Endothelial cell of umbilical vein (primary cell): ENCODE measurements at regions not wholly inside any gene's neighbourhood (a gene's known extent, or its start where the extent isn't known, plus 50 kb on each side); places are given as distances from the start of the nearest gene placed in this dataset.
"Not testable (repeated sequence)": the region's sequence is repeated elsewhere in the genome, so short reads cannot be mapped to it uniquely, and the experiment has no call there.

Experiments
- BruUV-seq: library from RNA; stranded (reverse); fragments of 400-500 nt; replicated peaks from 2 replicates; lab custom pipeline; 2021; lab: Mats Ljungman, UMichigan
- CTCF ChIA-PET: fragments of 300-600, 350-600 bp; sonication (Branson Sonifier 250); formaldehyde crosslinking; loops from one replicate; lab custom pipeline; 2021; ENCODE audit warnings: antibody characterized with exemption, inconsistent platforms; lab: Charles Lee
- POLR2A ChIA-PET: fragments of 300-600, 350-600 bp; sonication (Branson Sonifier 250); formaldehyde crosslinking; loops from one replicate; lab custom pipeline; 2021; ENCODE audit warnings: antibody characterized with exemption, inconsistent platforms; lab: Charles Lee
- DNase-seq: peaks from one replicate; pipeline ENCODE4 v3.0.0-alpha.2; 2011; ENCODE audit warnings: low read depth, low spot score
- FAIRE-seq: peaks from 2 replicates; lab custom pipeline; 2011; peaks lifted over from hg19 to GRCh38; lab: Jason Lieb, UNC
- H2AFZ ChIP-seq: 2 replicates; pipeline ENCODE4 v1.6.0; 2012; ENCODE audit warnings: low read depth, low read length, control low read depth, inconsistent platforms
- H3K27ac ChIP-seq: 2 replicates; pipeline ENCODE4 v1.5.1; 2011; ENCODE audit warnings: low read depth, mild to moderate bottlenecking, control low read depth, low read length, moderate library complexity; ENCODE audit not compliant: insufficient read depth
- H3K27me3 ChIP-seq, 2 experiments: 2 replicates each; pipeline versions ENCODE4 v1.6.0 to v1.6.1; 2011; ENCODE audit warnings: low read length in 2 of 2, mixed read lengths in 1 of 2; ENCODE audit not compliant: control insufficient read depth in 2 of 2, insufficient read depth in 2 of 2
- H3K36me3 ChIP-seq, 2 experiments: 2 replicates in 1 of 2; 3 replicates in 1 of 2; pipeline ENCODE4 v1.5.1; 2011; ENCODE audit warnings: low read length in 2 of 2, mild to moderate bottlenecking in 1 of 2, moderate library complexity in 1 of 2; ENCODE audit not compliant: control insufficient read depth in 2 of 2, insufficient read depth in 2 of 2; ENCODE audit errors: extremely low read depth in 1 of 2
- H3K4me1 ChIP-seq: 3 replicates; pipeline ENCODE4 v1.5.1; 2011; ENCODE audit warnings: mild to moderate bottlenecking, low read length; ENCODE audit not compliant: control insufficient read depth, insufficient read depth; ENCODE audit errors: extremely low read depth
- H3K4me2 ChIP-seq: 2 replicates; pipeline ENCODE4 v1.6.1; 2011; ENCODE audit warnings: low read length, control low read depth, mixed read lengths; ENCODE audit not compliant: insufficient read depth
- H3K4me3 ChIP-seq, 3 experiments: fragments of 200-600 bp in 1 of 3; sonication (generic), shearing (Covaris generic) in 1 of 3; replicated peaks in 1 of 3; 2 replicates each; pipeline ENCODE4 v1.5.1; 2011 to 2016; ENCODE audit warnings: control low read depth in 3 of 3, low read length in 3 of 3, mild to moderate bottlenecking in 2 of 3, inconsistent platforms in 1 of 3, low read depth in 1 of 3, moderate library complexity in 1 of 3; ENCODE audit not compliant: insufficient read depth in 1 of 3
- H3K79me2 ChIP-seq: 2 replicates; pipeline ENCODE4 v1.6.0; 2012; ENCODE audit warnings: low read length, inconsistent platforms; ENCODE audit not compliant: control insufficient read depth, insufficient read depth
- H3K9ac ChIP-seq: replicated peaks from 2 replicates; pipeline ENCODE3; 2011; ENCODE audit warnings: low read length, control low read depth; ENCODE audit not compliant: insufficient read depth; ENCODE audit errors: extremely low read depth
- H3K9me1 ChIP-seq: replicated peaks from 3 replicates; pipeline ENCODE4 v1.6.0; 2011; ENCODE audit warnings: mild to moderate bottlenecking, low read length; ENCODE audit not compliant: control insufficient read depth, insufficient read depth; ENCODE audit errors: extremely low read depth
- H3K9me3 ChIP-seq: replicated peaks from 2 replicates; pipeline ENCODE4 v1.5.1; 2012; ENCODE audit warnings: low read length, inconsistent platforms; ENCODE audit not compliant: control insufficient read depth, insufficient read depth
- H4K20me1 ChIP-seq: replicated peaks from 2 replicates; pipeline ENCODE3; 2011; ENCODE audit warnings: mild to moderate bottlenecking, low read length; ENCODE audit not compliant: control insufficient read depth, insufficient read depth; ENCODE audit errors: extremely low read depth
- EZH2 ChIP-seq: IDR thresholded peaks from 2 replicates; pipeline ENCODE4 v1.6.1; 2012; ENCODE audit warnings: borderline replicate concordance, low read depth, mild to moderate bottlenecking, moderate library complexity, low read length, inconsistent platforms; ENCODE audit not compliant: severe bottlenecking
- FOS ChIP-seq: IDR thresholded peaks from 2 replicates; pipeline ENCODE4 v1.6.1; 2011; ENCODE audit warnings: mild to moderate bottlenecking, low read length, moderate library complexity, borderline replicate concordance; ENCODE audit not compliant: insufficient read depth
- GATA2 ChIP-seq: IDR thresholded peaks from 2 replicates; pipeline ENCODE4 v1.7.0; 2011; ENCODE audit warnings: low read depth, mild to moderate bottlenecking, moderate library complexity, mixed read lengths, low read length; ENCODE audit not compliant: insufficient read length, insufficient read depth
- JUN ChIP-seq: IDR thresholded peaks from 2 replicates; pipeline ENCODE4 v1.6.1; 2011; ENCODE audit warnings: borderline replicate concordance, low read depth; ENCODE audit not compliant: insufficient read length, insufficient read depth
- MYC ChIP-seq: IDR thresholded peaks from one replicate; pipeline ENCODE4 v1.6.1; 2011; ENCODE audit warnings: mild to moderate bottlenecking, low read depth, low read length
- POLR2A ChIP-seq: IDR thresholded peaks from 2 replicates; pipeline ENCODE4 v1.6.1; 2012; ENCODE audit warnings: low read depth, mild to moderate bottlenecking, control low read depth, low read length
- POLR2AphosphoS5 ChIP-seq: IDR thresholded peaks from 2 replicates; pipeline ENCODE4 v1.6.1; 2012; ENCODE audit warnings: low read depth, mild to moderate bottlenecking, control low read depth, low read length, moderate library complexity; ENCODE audit not compliant: insufficient read depth
- dilution Hi-C: fragments of 300-500 bp; cut with MboI; formaldehyde crosslinking; loops from one replicate; pipeline ENCODE4 v1.15.0; 2019; ENCODE audit warnings: low sequenced_read_pairs; ENCODE audit not compliant: extremely low pct_ligation_motif_present
- intact Hi-C: fragments of 100-400 bp; cut with micrococcal nuclease; formaldehyde crosslinking; loops from one replicate; pipeline ENCODE4 v1.10.0; 2022
- TF ChIP-seq, protein P1 (sequence below), 2 donors: IDR thresholded peaks; 1 replicate in 1 of 2; 2 replicates in 1 of 2; pipeline ENCODE4 v1.5.1; 2011; ENCODE audit warnings: low read length in 2 of 2, mild to moderate bottlenecking in 2 of 2, moderate library complexity in 2 of 2, control low read depth in 1 of 2, inconsistent platforms in 1 of 2, low read depth in 1 of 2; ENCODE audit not compliant: insufficient read depth in 1 of 2; ENCODE audit errors: extremely low read depth in 1 of 2
- TF ChIP-seq, protein P2 (sequence below): IDR thresholded peaks from 2 replicates; pipeline ENCODE4 v1.6.1; 2011; ENCODE audit not compliant: insufficient read depth, insufficient read length

DNA sequence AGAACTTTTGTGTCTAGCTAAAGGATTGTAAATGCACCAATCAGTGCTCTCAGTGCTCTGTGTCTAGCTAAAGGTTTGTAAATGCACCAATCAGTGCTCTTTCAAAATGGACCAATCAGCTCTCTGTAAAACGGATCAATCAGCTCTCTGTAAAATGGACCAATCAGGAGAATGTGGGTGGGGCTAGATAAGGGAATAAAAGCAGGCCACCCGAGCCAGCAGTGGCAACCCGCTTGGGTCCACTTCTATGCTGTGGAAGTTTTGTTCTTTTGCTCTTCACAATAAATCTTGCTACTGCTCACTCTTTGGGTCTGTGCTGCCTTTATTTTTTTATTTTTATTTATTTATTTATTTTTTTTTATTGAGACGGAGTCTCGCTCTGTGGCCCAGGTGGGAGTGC, 957.3 kb upstream of the GJE1 start:
- H3K27ac ChIP-seq, FAIRE-seq, H3K79me2 ChIP-seq, H3K9ac ChIP-seq, POLR2A ChIA-PET, intact Hi-C loops, H4K20me1 ChIP-seq, H3K9me1 ChIP-seq, H3K27me3 ChIP-seq, H3K9me3 ChIP-seq, H3K4me1 ChIP-seq, DNase-seq, BruUV-seq, dilution Hi-C loops, H3K4me3 ChIP-seq, H3K36me3 ChIP-seq, H2AFZ ChIP-seq, H3K4me2 ChIP-seq: not testable (repeated sequence)
- CTCF ChIA-PET, result interaction anchor here (1.0 kb wide), 1 partner anchor 9 kb away, joined by 3 read pairs; no protein-coding TSS in a partner anchor

DNA sequence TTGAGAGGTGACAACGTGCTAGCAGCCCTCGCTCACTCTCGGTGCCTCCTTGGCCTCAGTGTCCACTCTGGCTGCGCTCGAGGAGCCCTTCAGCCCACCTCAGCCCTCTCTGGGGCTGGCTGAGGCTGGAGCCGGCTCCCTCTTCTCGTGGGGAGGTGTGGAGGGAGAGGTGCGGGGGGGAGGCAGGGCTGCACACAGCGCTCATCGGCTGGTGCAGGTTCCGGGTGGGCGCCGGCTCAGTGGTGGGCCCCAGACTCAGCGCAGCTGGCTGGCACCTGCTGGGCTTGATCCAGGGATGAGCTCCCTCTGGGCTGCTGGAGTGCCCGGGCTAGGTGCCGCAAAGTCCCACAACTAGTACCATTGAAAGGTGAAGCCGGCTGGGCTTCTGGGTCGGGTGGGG, 957.8 kb upstream of the GJE1 start:
- no peaks in the 10 kb centered on the region for H3K9me3 ChIP-seq
- no peak overlapping the region for H3K27ac ChIP-seq
- H3K9ac ChIP-seq, result no peak overlapping the region
- H3K4me3 ChIP-seq, result no peak overlapping the region
- H2AFZ ChIP-seq, result no peak overlapping the region
- dilution Hi-C loops, result no loop called here
- H3K4me2 ChIP-seq, result no peak overlapping the region
- POLR2A ChIA-PET, result no interaction called here
- FAIRE-seq (no peak), DNase-seq (no peak)
- H3K79me2 ChIP-seq, result no peaks in the 10 kb centered on the region
- no TSS peak for BruUV-seq
- no peaks in the 10 kb centered on the region for H3K27me3 ChIP-seq
- intact Hi-C loops, result no loop called here
- no peaks in the 10 kb centered on the region for H3K4me1 ChIP-seq
- no peaks in the 10 kb centered on the region for H4K20me1 ChIP-seq
- CTCF ChIA-PET, result interaction anchor here (1.0 kb wide), 1 partner anchor 9 kb away, joined by 3 read pairs; no protein-coding TSS in a partner anchor
- TF ChIP-seq GATA2, result no peak
- TF ChIP-seq POLR2AphosphoS5, result no peak
- no peak for TF ChIP-seq MYC
- TF ChIP-seq, protein P1, sequence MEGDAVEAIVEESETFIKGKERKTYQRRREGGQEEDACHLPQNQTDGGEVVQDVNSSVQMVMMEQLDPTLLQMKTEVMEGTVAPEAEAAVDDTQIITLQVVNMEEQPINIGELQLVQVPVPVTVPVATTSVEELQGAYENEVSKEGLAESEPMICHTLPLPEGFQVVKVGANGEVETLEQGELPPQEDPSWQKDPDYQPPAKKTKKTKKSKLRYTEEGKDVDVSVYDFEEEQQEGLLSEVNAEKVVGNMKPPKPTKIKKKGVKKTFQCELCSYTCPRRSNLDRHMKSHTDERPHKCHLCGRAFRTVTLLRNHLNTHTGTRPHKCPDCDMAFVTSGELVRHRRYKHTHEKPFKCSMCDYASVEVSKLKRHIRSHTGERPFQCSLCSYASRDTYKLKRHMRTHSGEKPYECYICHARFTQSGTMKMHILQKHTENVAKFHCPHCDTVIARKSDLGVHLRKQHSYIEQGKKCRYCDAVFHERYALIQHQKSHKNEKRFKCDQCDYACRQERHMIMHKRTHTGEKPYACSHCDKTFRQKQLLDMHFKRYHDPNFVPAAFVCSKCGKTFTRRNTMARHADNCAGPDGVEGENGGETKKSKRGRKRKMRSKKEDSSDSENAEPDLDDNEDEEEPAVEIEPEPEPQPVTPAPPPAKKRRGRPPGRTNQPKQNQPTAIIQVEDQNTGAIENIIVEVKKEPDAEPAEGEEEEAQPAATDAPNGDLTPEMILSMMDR (IDR thresholded peaks at IDR 0.05; ENCODE audit: extremely low read depth in 1 of 2, insufficient read depth in 1 of 2, low read depth in 1 of 2, low read length in 2 of 2), result no peak
- TF ChIP-seq POLR2A, result no peak
- no peak for TF ChIP-seq JUN
- no peak for TF ChIP-seq EZH2
- TF ChIP-seq, protein P2, sequence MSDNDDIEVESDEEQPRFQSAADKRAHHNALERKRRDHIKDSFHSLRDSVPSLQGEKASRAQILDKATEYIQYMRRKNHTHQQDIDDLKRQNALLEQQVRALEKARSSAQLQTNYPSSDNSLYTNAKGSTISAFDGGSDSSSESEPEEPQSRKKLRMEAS, result no peak
- TF ChIP-seq FOS, result no peak
- no peaks in the 10 kb centered on the region for H3K36me3 ChIP-seq
- H3K9me1 ChIP-seq, result no peaks in the 10 kb centered on the region
